ENCODE measurements at regions not wholly inside any gene's neighbourhood (a gene's known extent, or its start where the extent isn't known, plus 50 kb on each side); places are given as distances from the start of the nearest gene placed in this dataset.

- no peak for TF ChIP-seq CTCF (IDR thresholded peaks at IDR 0.05)
- TF ChIP-seq POLR2A (IDR thresholded peaks at IDR 0.05): no peak
- TF ChIP-seq EP300 (IDR thresholded peaks at IDR 0.05): peak in 1 of 2 donors; percentile 8
Measured at GRCh38 chr15:93523481-93523880, 434.5 kb upstream of the RGMA start.

All from tibial nerve (tissue), 4 donors.